GM13977 (cell line): ENCODE measurements at regions not wholly inside any gene's neighbourhood (a gene's known extent, or its start where the extent isn't known, plus 50 kb on each side); places are given as distances from the start of the nearest gene placed in this dataset.

ENCODE experiments used
- DNase-seq: peaks from one replicate; pipeline ENCODE4 v3.0.0; 2012; ENCODE audit warnings: low spot score
- in situ Hi-C: fragments of 300-500 bp; cut with MboI; formaldehyde crosslinking; loops from one replicate; pipeline ENCODE4 v1.12.0; 2022; ENCODE audit warnings: low sequenced_read_pairs, low pct_unique_long_range_greater_than_20kb, mixed read lengths, inconsistent platforms; ENCODE audit not compliant: unreplicated experiment
- TF ChIP-seq, protein P1 (sequence below): IDR thresholded peaks from 2 replicates; pipeline ENCODE4 v1.5.1; 2012; ENCODE audit warnings: mild to moderate bottlenecking, control low read depth; ENCODE audit not compliant: insufficient read depth; ENCODE audit errors: extremely low read depth, missing control alignments

DNA sequence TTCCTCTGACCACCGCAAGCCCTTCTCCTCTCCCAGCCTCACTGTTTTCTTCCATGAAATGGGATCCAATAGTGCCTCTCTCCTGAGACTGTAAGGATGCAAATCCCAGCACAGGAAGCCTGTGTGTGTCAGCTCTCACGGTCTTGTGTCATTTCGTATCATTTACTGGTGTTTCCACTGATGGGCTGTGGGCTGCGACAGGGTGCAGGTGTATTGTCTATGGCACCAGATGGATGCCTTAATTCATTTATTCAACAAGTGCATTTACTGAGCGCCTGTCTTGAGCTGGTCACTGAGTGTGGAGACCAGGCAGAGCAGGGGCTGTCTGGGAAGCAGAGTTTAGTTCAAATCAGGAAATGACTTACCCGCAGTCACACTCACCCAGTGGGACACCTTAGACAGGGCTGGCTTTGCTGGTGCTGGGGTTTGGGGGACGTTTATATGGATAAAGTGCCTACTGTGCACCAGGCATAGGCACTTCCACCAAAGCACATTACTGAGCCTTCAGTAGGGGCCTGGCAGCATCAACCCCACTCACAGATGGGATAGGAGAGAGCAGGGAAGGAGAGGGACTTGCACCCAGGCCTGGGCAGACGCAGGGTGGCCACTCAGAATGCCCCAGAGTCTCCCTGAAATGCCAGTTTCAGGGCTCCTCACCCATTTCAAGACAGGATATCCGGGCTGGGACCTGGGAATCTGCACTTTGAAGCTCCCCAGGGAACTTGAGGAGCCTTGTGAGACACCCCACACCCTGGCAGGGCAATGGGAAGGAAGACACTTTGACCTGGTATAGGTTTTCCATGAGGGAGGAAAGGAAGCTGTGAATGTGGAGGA lies 398.9 kb downstream of the MATN1 start:
- TF ChIP-seq, protein P1, sequence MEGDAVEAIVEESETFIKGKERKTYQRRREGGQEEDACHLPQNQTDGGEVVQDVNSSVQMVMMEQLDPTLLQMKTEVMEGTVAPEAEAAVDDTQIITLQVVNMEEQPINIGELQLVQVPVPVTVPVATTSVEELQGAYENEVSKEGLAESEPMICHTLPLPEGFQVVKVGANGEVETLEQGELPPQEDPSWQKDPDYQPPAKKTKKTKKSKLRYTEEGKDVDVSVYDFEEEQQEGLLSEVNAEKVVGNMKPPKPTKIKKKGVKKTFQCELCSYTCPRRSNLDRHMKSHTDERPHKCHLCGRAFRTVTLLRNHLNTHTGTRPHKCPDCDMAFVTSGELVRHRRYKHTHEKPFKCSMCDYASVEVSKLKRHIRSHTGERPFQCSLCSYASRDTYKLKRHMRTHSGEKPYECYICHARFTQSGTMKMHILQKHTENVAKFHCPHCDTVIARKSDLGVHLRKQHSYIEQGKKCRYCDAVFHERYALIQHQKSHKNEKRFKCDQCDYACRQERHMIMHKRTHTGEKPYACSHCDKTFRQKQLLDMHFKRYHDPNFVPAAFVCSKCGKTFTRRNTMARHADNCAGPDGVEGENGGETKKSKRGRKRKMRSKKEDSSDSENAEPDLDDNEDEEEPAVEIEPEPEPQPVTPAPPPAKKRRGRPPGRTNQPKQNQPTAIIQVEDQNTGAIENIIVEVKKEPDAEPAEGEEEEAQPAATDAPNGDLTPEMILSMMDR = no peak
- in situ Hi-C loops = no loop called here
- DNase-seq = no peak

DNA sequence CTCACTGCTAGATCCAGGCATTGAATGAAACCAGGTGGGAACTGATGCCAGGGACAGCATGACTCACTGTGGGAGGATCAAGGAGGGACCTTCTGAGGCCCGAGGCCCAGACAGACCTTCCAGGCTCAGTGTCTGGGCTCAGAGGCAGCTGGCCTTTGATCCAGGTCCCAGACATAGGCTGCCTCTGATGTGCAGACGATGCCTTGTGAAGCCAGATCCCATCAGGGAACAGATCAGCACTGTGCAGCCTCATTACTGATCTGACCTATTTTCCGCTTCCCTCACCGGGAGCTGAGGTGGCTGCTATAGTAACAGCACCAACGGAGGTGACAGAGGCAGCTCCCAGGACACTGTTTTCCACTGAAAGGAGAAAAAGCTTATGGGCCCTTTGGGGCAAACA lies 399.5 kb downstream of the MATN1 start:
- in situ Hi-C loops = no loop called here
- no peak for DNase-seq
- TF ChIP-seq, protein P1 = no peak

DNA sequence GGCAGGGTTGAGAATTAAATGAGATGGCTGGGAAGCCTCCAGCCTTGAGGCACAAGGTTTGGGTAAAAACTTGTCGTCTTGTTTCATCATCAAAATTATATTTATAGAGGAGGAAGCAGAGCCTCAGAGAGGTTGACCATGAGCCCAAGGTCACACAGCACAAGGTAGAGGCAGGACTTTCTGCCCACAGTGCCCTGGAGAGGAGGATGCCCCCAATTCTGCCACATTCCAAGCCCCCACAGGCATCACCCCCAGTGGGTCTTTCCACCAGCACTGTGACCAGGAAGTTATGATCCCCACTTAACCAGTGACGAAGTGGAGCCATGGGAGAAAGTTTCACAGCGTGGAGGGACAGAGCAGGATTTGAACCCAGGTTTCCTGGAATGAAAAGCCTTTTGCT lies 400.0 kb downstream of the MATN1 start:
- TF ChIP-seq, protein P1 = no peak
- DNase-seq = no peak
- in situ Hi-C loops = no loop called here

DNA sequence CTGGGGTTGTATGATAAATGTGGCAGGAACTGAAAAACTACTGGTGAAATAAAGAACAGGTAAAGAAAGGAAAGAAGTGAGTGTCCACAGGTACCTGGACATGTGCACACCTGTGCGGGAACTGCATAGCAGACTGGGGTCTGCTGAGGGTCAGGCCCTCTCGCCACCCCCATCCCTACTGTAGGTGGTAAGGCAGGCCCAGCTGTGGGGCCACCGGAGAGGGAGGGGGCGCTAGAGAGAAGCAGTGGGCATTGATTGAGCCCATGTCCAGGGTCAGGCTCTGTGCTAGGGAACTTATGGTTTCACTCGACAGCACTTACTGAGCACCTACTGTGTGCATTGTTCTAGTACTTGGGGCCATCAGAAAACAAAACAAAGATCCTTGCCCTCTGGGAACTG lies 400.5 kb downstream of the MATN1 start:
- DNase-seq = no peak
- in situ Hi-C loops = no loop called here
- TF ChIP-seq, protein P1 = no peak

DNA sequence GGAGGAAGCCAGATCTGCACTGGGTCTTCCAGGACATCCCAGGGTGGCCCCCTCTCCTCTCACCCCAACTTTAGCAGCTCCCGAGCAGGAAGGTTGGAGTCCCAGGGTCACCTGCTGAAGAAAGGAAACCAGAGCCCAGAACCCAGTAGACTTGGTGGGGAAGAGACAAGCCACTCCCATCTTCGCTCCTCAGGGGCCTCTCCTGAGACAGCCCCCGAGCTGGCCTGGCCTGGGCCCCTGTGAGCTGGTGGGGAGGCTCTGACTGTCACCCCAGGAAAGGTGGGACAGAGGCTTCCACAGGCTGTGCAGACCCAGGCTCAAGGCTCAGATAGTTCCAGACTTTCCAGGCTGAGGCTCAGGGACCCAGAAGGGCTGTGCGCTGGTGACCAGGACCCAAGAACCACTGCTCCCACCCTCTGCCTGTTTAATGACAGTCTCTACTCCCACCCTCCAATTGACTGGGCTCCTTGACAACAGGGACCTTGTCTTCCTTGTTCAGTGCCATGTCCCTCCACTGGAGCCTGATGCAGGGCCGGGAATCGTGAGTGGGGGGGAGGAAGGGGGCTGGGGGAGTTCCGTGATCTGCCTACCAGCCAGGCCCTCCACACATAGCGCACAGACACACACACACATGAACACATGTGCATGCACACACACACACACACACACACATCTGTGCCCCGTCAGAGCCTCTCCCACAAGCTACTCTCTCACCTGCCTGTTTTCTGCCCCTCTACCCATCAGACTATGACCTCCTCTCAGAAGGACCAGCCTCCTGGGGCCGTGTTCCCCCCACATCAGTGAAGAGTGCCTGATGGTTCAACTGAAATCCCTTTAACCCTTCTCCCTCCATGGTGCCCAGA lies 401.2 kb downstream of the MATN1 start:
- no peak for DNase-seq
- TF ChIP-seq, protein P1 = no peak
- in situ Hi-C loops = no loop called here

DNA sequence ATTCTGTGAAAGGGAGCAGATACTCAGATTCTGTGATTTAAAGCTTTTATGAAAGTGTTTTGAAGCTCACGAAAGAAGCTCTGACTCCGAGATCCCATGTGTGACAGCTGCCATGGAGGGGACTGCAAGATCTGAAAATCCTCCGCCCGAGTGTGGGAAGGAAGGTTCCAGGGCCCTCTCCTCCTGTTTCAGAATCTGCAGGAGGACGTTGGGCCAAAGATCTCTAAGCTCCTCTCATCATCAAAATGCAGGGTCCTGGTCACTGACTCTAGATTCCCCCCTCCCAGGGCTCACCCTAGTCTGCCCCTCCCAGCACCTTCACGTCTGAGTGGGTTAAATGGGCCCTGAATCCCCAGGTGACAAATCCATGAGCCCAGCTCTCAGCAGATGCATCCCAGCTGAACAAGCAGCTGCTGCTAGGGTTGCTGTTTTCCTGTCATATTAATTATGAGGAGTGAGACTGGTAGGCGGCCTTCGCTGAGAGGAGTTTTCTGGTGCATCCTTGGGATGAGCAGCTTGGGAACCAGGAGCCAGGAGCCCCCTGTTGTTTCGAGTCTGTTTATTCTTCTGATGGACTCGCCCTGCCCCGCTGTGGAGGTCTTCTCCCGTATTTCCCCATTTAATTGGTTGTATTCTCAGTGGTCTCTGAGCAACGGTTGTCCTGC lies 402.0 kb downstream of the MATN1 start:
- no peak for DNase-seq
- TF ChIP-seq, protein P1 = no peak
- in situ Hi-C loops = no loop called here
